Upper lobe of left lung (tissue), 4 donors: ENCODE measurements at regions not wholly inside any gene's neighbourhood (a gene's known extent, or its start where the extent isn't known, plus 50 kb on each side); places are given as distances from the start of the nearest gene placed in this dataset.

Source experiments
- CTCF ChIP-seq, 6 experiments: fragments of 450-650 bp in 4 of 6; fragments of 200-600 bp in 2 of 6; sonication (generic) in 2 of 6; IDR thresholded peaks; one replicate each; pipeline ENCODE4 v1.5.1; 2016 to 2019; ENCODE audit warnings: antibody characterized with exemption in 6 of 6
- EP300 ChIP-seq, 4 donors: sonication (generic); formaldehyde crosslinking; IDR thresholded peaks; one replicate each; pipeline ENCODE4 v1.5.1; 2017; ENCODE audit warnings: antibody characterized with exemption in 4 of 4, control low read depth in 2 of 4
- POLR2A ChIP-seq, 4 donors: fragments of 450-650 bp; IDR thresholded peaks; one replicate each; pipeline ENCODE4 v1.5.1; 2016 to 2017; ENCODE audit warnings: antibody characterized with exemption in 4 of 4, mild to moderate bottlenecking in 2 of 4
- POLR2AphosphoS5 ChIP-seq, 2 donors: sonication (generic); formaldehyde crosslinking; IDR thresholded peaks; one replicate each; pipeline ENCODE4 v1.5.1; 2017; ENCODE audit warnings: antibody characterized with exemption in 2 of 2

- no peak for TF ChIP-seq CTCF (IDR thresholded peaks at IDR 0.05)
- TF ChIP-seq POLR2A (IDR thresholded peaks at IDR 0.05), result no peak
- TF ChIP-seq POLR2AphosphoS5 (IDR thresholded peaks at IDR 0.05), result no peak
- TF ChIP-seq EP300 (IDR thresholded peaks at IDR 0.05), result no peak
Measured at GRCh38 chr6:135601857-135602256, 104.3 kb upstream of the AHI1 start.
